HG02943 (cell line): ENCODE measurements at regions not wholly inside any gene's neighbourhood (a gene's known extent, or its start where the extent isn't known, plus 50 kb on each side); places are given as distances from the start of the nearest gene placed in this dataset.
A peak's percentile ranks its signal among the peaks of the same experiment; 100 is the strongest.
"Not testable (repeated sequence)": the region's sequence is repeated elsewhere in the genome, so short reads cannot be mapped to it uniquely, and the experiment has no call there.

ENCODE experiments used
- ATAC-seq: cut with Tn5 transposase; IDR thresholded peaks from one replicate; pipeline ENCODE4 v1.9.1; 2021; ENCODE audit warnings: mild to moderate bottlenecking, low read depth, moderate library complexity; ENCODE audit not compliant: unreplicated experiment

GRCh38 chr6:113767985-113768384 is 89.2 kb upstream of the MARCKS start:
- no peak for ATAC-seq

- no peak for ATAC-seq
Measured at GRCh38 chr6:113772961-113773360, 84.2 kb upstream of the MARCKS start.

- ATAC-seq = no peak
Measured at GRCh38 chr6:113774127-113774825, 82.9 kb upstream of the MARCKS start.

- no peak for ATAC-seq
Measured at GRCh38 chr6:113776998-113777397, 80.1 kb upstream of the MARCKS start.

GRCh38 chr6:113777601-113778000 is 79.5 kb upstream of the MARCKS start:
- ATAC-seq = no peak

GRCh38 chr6:113779656-113780055 is 77.5 kb upstream of the MARCKS start:
- no peak for ATAC-seq

GRCh38 chr6:113782636-113783035 is 74.5 kb upstream of the MARCKS start:
- ATAC-seq = no peak

GRCh38 chr6:113786168-113786567 is 71.0 kb upstream of the MARCKS start:
- ATAC-seq = no peak

- ATAC-seq = no peak
Measured at GRCh38 chr6:113788586-113788985, 68.6 kb upstream of the MARCKS start.

GRCh38 chr6:113791225-113791624 is 65.9 kb upstream of the MARCKS start:
- ATAC-seq = not testable (repeated sequence)

GRCh38 chr6:113795371-113795770 is 61.8 kb upstream of the MARCKS start:
- ATAC-seq = not testable (repeated sequence)

GRCh38 chr6:113796038-113796437 is 61.1 kb upstream of the MARCKS start:
- no peak for ATAC-seq

- ATAC-seq = no peak
Measured at GRCh38 chr6:113802779-113803178, 54.4 kb upstream of the MARCKS start.

- peak; percentile 93 for ATAC-seq
Measured at GRCh38 chr6:113805173-113805790, 51.9 kb upstream of the MARCKS start.

- ATAC-seq = no peak
Measured at GRCh38 chr6:113805811-113806495, 51.2 kb upstream of the MARCKS start.
